HFFc6 (cell line): ENCODE measurements at regions not wholly inside any gene's neighbourhood (a gene's known extent, or its start where the extent isn't known, plus 50 kb on each side); places are given as distances from the start of the nearest gene placed in this dataset.

Experiments
- DNase-seq: peaks from one replicate; pipeline ENCODE4 v3.0.0-alpha.2; 2018
- H3K27ac Mint-ChIP-seq: 2 replicates; pipeline ENCODE4 v1.8.0; 2020; ENCODE audit warnings: mild to moderate bottlenecking, mixed read lengths
- H3K27me3 Mint-ChIP-seq: 2 replicates; pipeline ENCODE4 v1.8.0; 2021; ENCODE audit warnings: mild to moderate bottlenecking, moderate library complexity, mixed read lengths; ENCODE audit not compliant: insufficient read depth
- H3K36me3 Mint-ChIP-seq: 2 replicates; pipeline ENCODE4 v1.8.0; 2021; ENCODE audit warnings: low read depth, mixed read lengths
- H3K4me1 Mint-ChIP-seq: 2 replicates; pipeline ENCODE4 v1.8.0; 2020; ENCODE audit warnings: low read depth, mixed read lengths
- H3K4me3 Mint-ChIP-seq: 2 replicates; pipeline ENCODE4 v1.8.0; 2020; ENCODE audit warnings: mild to moderate bottlenecking, moderate library complexity, mixed read lengths
- H3K9me3 Mint-ChIP-seq: 2 replicates; pipeline ENCODE4 v1.8.0; 2020; ENCODE audit warnings: mild to moderate bottlenecking, mixed read lengths
- TF ChIP-seq, protein P1 (sequence below): fragments of 200-600 bp; sonication (generic); IDR thresholded peaks from 2 replicates; pipeline ENCODE4 v1.5.0; 2021; ENCODE audit warnings: antibody characterized with exemption, mild to moderate bottlenecking

DNA sequence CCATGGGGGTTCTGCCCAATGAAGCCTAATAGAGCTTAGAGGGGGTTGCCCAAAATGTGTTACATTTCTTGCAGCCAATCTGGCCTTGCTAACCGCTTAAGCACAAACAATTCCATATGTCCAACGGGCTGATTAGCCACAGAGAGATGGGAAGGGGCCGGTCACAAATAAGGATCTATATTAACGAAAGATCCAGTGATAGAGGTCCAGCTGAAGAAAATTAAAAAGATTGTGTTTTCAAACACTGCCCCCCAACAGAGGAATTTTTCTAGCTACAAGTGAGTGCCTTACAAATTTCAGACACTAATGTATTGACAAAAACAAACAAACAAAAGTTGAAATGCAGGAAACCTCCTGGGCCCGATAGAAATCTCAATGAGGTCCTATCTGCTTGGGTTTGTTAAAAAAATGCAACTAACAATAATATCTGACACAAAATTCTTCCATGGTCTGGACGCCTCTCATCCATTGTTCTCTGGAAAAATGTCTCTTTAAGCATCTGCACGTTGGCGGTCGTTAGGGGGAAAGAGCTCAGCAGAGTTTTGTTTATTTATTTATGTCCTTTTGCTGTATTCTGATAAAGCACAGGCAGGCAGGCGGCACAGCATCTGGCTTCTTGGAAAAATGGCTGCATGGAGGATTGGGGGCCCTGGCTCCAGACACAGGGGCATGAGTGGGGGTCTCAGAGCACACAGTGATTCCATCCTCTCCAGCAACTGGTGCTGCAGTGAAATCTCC is 402.0 kb downstream of the RPS24 start:
- TF ChIP-seq, protein P1, sequence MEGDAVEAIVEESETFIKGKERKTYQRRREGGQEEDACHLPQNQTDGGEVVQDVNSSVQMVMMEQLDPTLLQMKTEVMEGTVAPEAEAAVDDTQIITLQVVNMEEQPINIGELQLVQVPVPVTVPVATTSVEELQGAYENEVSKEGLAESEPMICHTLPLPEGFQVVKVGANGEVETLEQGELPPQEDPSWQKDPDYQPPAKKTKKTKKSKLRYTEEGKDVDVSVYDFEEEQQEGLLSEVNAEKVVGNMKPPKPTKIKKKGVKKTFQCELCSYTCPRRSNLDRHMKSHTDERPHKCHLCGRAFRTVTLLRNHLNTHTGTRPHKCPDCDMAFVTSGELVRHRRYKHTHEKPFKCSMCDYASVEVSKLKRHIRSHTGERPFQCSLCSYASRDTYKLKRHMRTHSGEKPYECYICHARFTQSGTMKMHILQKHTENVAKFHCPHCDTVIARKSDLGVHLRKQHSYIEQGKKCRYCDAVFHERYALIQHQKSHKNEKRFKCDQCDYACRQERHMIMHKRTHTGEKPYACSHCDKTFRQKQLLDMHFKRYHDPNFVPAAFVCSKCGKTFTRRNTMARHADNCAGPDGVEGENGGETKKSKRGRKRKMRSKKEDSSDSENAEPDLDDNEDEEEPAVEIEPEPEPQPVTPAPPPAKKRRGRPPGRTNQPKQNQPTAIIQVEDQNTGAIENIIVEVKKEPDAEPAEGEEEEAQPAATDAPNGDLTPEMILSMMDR, result no peak
- H3K4me1 Mint-ChIP-seq, result peaks cover 7% of the 10 kb centered on the region; the same call in 1 of the 2 replicates
- no peaks in the 10 kb centered on the region for H3K36me3 Mint-ChIP-seq
- H3K27me3 Mint-ChIP-seq, result peaks cover 29% of the 10 kb centered on the region
- no peak overlapping the region for H3K4me3 Mint-ChIP-seq
- no peak for DNase-seq
- no peaks in the 10 kb centered on the region for H3K9me3 Mint-ChIP-seq
- no peak overlapping the region for H3K27ac Mint-ChIP-seq

- Mint-ChIP-seq H3K27ac (no peak overlapping the region), H3K9me3 (no peaks in the 10 kb centered on the region), H3K27me3 (peaks cover 24% of the 10 kb centered on the region), H3K4me3 (no peak overlapping the region), H3K4me1 (peaks cover 7% of the 10 kb centered on the region; the same call in 1 of the 2 replicates), H3K36me3 (no peaks in the 10 kb centered on the region)
- no peak for DNase-seq
- TF ChIP-seq, protein P1, result no peak
These were observed 402.5 kb downstream of the RPS24 start for GRCh38 chr10:78436222-78436573.

GRCh38 chr10:78436706-78437406 is 403.2 kb downstream of the RPS24 start:
- H3K27me3 Mint-ChIP-seq, result peaks cover 24% of the 10 kb centered on the region
- H3K36me3 Mint-ChIP-seq, result no peaks in the 10 kb centered on the region
- no peak overlapping the region for H3K4me3 Mint-ChIP-seq
- TF ChIP-seq, protein P1, result no peak
- H3K4me1 Mint-ChIP-seq, result peaks cover 7% of the 10 kb centered on the region; the same call in 1 of the 2 replicates
- no peaks in the 10 kb centered on the region for H3K9me3 Mint-ChIP-seq
- no peak overlapping the region for H3K27ac Mint-ChIP-seq
- no peak for DNase-seq

- TF ChIP-seq, protein P1, result no peak
- no peaks in the 10 kb centered on the region for H3K36me3 Mint-ChIP-seq
- peaks cover 6% of the 10 kb centered on the region; the same call in 1 of the 2 replicates for H3K4me1 Mint-ChIP-seq
- no peak overlapping the region for H3K4me3 Mint-ChIP-seq
- no peak for DNase-seq
- no peaks in the 10 kb centered on the region for H3K9me3 Mint-ChIP-seq
- peaks cover 21% of the 10 kb centered on the region for H3K27me3 Mint-ChIP-seq
- H3K27ac Mint-ChIP-seq, result no peak overlapping the region
These were observed 403.7 kb downstream of the RPS24 start for GRCh38 chr10:78437407-78437768.

- TF ChIP-seq, protein P1, result peak; percentile 20; the same call in 1 of the 2 replicates
- no peak for DNase-seq
- Mint-ChIP-seq H3K36me3 (no peaks in the 10 kb centered on the region), H3K27me3 (peaks cover 21% of the 10 kb centered on the region), H3K4me1 (peaks cover 7% of the 10 kb centered on the region), H3K9me3 (no peaks in the 10 kb centered on the region), H3K4me3 (no peak overlapping the region), H3K27ac (no peak overlapping the region)
These were observed 404.6 kb downstream of the RPS24 start for GRCh38 chr10:78437998-78438906.
